ENCODE measurements at regions not wholly inside any gene's neighbourhood (a gene's known extent, or its start where the extent isn't known, plus 50 kb on each side); places are given as distances from the start of the nearest gene placed in this dataset.
A peak's percentile ranks its signal among the peaks of the same experiment; 100 is the strongest.
"Not testable (repeated sequence)": the region's sequence is repeated elsewhere in the genome, so short reads cannot be mapped to it uniquely, and the experiment has no call there.

DNA sequence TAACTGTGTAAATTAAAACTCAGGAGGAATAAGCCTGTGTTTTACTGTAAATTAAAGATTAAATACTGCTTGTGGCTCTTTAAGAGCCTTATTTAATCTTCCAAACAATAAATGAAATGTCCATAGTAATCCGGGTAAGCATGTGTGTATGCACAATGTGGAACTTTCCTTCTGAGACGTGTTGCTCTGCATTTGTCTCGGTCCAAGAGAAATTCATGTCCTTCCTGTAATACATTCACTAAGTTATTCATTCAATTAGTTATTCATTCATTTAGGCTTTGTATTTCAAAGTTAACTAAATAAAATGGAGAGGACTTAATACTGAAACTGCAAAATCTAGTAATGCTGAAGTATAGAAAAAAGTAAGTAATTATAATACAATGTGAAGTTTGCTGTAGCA lies 2728.8 kb downstream of the PCDH7 start:
- no peak for DNase-seq

DNA sequence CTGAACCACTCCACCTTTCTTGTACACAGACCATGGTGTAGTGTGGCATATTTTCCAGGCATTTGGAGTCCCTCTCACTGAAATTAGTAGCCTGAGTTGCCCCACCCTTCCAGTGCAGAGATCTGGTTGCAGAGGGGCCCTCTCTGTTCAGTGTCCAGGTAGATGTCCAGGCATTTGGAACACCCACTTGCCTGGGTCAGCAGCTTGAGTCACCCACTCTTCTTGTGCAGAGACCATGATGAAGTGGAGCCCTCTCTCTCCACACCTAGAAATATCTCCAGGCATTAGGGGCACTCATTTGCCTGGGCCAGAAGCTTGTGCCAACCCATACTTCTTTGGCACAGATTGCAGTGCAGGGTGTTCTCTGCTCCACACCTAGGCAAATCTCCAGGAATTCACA lies 2733.3 kb downstream of the PCDH7 start:
- no peak for DNase-seq

DNA sequence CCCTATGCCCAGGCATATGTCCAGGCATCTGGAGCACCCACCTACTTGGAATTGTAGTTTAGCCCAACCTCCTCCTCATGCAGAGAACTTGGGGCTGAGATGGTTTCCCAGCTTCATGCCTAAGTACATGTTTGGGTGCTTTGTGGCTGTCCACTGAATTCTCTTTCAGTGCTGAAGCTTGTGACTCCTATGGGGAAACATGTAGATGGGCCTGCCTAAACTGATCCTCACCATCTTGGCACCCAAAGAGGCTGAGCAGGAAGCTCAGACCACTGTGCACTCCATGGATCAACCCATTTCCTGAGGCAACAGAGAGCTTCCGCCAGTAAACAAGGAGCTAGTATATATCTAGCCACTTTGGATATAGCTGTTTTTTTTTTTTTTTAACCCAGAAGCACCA lies 2733.7 kb downstream of the PCDH7 start:
- no peak for DNase-seq

DNA sequence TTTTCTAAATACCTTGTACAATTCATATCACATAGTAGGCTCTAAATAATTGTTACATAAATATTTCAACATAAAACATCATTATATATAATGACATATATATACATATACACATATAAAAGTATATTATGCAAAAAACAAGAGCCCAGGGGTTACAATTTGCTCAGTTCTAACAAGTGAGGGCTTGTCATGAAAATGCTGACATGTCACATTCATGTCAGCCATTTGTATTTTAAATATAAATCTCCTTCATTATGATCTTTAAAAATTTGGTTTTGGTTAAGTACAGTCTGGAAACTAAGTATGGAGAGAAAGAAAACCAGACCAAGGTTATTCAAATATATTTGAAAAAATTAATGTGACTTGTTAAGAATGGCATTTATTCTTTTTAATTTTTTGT lies 2745.4 kb downstream of the PCDH7 start:
- no peak for DNase-seq

- DNase-seq = no peak
Measured at GRCh38 chr4:33467291-33467690, 2747.1 kb downstream of the PCDH7 start.

- no peak for DNase-seq
Measured at GRCh38 chr4:33470805-33471204, 2750.6 kb downstream of the PCDH7 start.

DNA sequence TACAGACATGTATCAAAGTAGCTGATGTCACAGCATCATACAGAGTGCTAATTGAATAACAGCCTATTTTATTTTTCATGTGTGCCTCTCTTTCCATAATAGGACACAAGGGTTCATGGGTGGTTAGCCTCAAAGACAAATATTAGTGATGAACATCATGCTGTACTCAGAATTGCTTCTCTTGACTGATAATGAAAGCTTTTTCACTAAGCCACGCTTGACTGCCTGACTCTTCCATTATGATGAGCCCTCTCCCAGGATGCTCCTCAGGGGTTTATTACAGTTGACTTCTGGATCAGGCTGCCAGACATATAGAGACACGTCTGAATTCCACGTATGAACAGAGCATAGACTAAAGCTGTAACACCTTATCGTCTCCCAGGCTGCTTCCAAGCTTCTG lies 2757.5 kb downstream of the PCDH7 start:
- DNase-seq = no peak

GRCh38 chr4:33482773-33483172 lies 2761.5 kb downstream of the ARAP2 start:
- DNase-seq = no peak

DNA sequence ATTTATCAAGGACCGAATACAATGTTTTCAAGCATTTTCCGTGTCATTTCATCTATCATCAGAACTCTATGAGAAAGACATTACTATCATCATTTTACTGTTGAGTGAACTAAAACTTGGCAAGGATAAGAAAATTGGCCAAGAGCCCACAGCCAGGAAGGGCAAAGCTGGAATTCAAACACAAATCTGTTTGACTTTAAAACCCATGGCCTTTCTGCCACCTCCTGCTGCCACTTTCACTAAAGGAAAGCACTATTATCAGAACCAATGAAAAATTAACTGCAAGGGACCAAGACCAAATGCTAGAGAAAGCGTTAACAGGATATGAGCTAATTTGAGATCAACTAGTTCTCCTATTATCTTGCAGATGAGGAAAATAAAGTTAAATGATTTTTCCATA lies 2759.2 kb downstream of the ARAP2 start:
- DNase-seq = no peak

DNA sequence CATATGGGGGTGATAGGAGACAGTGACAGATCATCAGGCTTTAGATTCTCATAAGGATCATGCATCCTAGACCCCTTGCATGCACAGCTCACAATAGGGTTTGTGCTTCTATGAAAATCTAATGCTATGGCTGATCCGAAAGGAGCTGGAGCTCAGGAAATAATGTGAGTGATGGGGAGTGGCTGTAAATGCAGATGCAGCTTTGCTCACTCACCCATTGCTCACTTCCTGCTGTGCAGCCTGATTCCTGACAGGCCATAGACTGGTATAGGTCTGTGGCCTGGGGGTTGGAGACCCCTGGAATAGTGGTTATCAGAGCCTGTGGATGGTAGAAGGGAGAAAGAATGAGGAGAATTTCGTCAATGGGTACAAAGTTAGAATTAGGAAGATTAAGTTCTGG lies 2751.1 kb downstream of the ARAP2 start:
- no peak for DNase-seq

DNA sequence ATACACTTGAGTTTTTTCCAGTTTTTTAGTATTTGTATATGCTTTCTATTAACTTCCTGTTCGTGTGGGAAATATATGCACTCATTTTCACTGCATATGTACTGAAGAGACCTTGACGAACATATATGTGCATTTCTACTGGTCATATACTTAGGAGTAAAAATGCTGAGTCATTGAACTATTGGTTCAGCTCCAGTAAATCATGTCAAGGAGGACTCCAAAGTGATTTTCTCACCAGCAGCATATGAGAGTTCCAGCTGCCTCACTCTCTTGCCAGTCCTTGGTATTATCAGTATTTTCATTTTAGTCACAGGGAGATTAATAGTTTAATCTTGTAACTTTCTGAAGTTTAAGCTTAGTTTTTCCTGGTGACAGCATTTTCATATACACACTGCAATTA lies 2750.2 kb downstream of the ARAP2 start:
- no peak for DNase-seq

DNA sequence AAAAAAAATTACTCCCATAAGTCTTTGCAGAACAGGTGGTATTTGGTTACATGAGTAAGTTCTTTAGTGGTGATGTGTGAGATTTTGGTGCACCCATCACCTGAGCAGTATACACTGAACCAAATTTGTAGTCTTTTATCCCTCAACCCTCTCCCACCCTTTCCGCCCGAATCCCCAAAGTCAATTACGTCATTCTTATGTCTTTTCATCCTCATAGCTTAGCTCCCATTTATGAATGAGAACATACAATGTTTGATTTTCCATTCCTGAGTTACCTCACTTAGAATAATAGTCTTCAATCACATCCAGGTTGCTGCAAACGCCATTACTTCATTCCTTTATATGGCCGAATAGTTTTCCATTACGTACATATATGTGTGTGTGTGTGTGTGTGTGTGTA lies 2742.7 kb downstream of the ARAP2 start:
- DNase-seq = not testable (repeated sequence)

GRCh38 chr4:33512397-33512796 lies 2731.9 kb downstream of the ARAP2 start:
- DNase-seq = peak; percentile 37

DNA sequence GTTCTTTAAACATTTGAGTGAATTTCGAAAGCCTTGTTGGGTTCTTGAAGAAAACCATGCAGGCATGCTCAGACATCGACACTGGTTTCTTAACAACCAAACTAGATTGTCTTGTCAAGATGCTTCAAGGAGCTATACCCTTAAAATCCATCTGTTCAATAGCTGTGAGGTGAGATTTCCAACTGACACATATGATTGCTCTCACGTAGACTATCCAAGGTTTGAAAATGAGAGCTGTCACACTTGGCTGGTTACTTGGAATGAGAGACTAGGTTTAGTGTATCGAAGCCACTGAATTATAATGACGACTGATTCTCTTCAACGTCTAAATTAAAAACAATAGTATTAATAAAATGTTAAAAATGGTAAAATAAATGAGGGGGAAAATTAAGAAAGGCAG lies 2725.5 kb downstream of the ARAP2 start:
- no peak for DNase-seq

- no peak for DNase-seq
Measured at GRCh38 chr4:33532821-33533220, 2711.5 kb downstream of the ARAP2 start.

DNA sequence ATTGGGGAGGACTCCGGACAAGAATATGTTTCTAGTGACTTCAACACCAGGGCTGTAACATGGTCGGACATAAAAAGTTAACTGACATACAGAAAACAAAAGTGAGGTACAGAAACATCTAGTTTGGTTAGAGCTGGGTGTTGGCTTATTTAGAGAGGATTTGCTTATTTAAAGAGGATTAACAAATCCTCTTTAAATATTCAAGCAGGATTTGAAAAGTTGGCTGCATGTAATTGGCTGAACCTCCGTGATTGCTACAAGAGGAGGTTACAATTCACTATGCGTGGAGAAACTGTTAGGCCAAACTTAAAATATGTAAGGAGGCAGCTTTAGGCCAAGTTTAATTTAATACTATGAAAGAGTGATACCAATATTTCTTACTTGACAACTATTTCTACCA lies 2707.4 kb downstream of the ARAP2 start:
- DNase-seq = no peak

DNA sequence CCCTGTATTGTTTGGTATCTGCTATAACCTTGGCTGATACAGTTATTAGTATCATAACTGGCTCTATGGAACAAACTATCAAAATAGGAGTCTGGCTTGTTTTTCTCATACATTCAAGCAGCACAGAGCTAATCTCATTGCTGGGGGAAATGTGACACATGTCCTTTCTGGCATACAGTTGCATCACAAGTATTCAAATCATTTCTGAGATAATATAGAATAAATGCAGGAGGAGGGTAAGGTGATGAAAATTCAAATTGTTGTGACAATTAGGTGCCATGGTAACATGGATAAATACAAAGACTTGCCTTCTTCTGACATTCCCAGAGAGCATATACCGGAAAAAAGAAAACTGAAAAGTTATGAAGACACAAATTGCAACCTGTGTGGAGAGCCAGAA lies 2706.8 kb downstream of the ARAP2 start:
- DNase-seq = no peak

- DNase-seq = no peak
Measured at GRCh38 chr4:33543941-33544450, 2700.3 kb downstream of the ARAP2 start.

DNA sequence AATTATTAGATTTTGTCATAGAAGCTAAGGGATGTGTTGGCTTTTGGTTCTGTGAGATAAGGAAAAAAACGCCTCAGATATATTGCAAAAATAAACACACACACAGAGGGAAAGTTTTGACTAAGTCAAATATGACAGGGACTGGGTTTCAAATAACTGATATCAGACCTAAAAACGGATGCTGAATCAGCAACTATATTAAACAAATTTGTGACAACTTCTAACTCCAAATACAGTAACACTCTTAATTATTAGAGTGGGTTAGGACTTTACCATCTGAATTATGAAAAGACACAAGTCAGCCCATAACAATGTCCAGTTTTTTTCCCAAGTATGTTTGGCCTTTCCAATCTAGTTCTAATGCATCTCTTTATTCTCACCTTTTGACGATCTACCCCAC lies 2693.1 kb downstream of the ARAP2 start:
- no peak for DNase-seq

GRCh38 chr4:33561259-33561658 lies 2683.1 kb downstream of the ARAP2 start:
- no peak for DNase-seq

- DNase-seq = no peak
Measured at GRCh38 chr4:33566649-33567048, 2677.7 kb downstream of the ARAP2 start.

GRCh38 chr4:33577791-33578190 lies 2666.5 kb downstream of the ARAP2 start:
- no peak for DNase-seq

DNA sequence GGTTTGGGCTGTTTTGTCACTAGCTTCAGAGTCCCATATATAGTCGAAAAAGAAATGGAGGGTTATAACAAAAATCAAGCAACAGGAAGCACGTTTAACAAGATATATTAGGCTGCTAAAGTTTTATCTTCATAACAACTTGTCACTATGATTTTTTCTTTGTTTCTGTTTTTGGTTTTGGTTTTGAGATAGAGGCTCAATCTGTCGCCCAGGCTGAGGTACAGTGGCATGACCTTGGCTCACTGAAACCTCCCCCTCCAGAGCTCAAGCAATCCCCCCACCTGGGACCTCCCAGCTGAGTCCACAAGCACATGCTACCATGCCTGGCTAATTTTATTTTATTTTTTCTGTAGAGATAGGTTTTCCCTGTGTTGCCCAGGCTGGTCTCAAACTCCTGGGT lies 2664.4 kb downstream of the ARAP2 start:
- DNase-seq = no peak

GRCh38 chr4:33592701-33593100 lies 2651.6 kb downstream of the ARAP2 start:
- DNase-seq = no peak

DNA sequence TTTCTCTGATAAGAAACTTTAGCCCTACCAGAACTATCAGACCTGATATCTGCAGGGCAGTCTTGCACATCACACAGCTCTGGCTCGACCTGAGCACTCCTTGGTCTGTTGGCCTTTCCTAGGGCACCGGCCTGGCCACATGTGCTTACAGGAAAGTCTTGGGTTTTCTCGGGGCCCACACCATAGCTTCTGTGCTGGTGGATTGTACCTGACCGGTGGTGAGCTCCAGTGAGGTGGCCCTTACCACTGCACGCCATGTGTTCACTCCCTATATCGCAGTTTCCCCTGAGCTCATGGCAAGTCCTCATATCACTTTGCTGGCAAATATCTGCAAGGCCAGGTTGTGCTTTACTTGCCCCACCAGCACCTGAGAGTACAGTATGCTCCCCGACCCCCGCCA lies 2637.4 kb downstream of the ARAP2 start:
- no peak for DNase-seq

GRCh38 chr4:33616121-33616520 lies 2628.2 kb downstream of the ARAP2 start:
- no peak for DNase-seq
